H9 (cell line): ENCODE measurements at regions not wholly inside any gene's neighbourhood (a gene's known extent, or its start where the extent isn't known, plus 50 kb on each side); places are given as distances from the start of the nearest gene placed in this dataset.

Source experiments
- DNase-seq: peaks from one replicate; pipeline ENCODE4 v3.0.0-alpha.2; 2017
- H2AFZ ChIP-seq: one replicate; pipeline ENCODE4 v1.6.1; 2013; ENCODE audit warnings: mild to moderate bottlenecking, low read length, control low read depth, moderate library complexity
- H2AK5ac ChIP-seq: 2 replicates; pipeline ENCODE4 v1.6.1; 2013; ENCODE audit warnings: low read length, control low read depth, mixed read lengths; ENCODE audit not compliant: insufficient read length
- H2BK120ac ChIP-seq: one replicate; pipeline ENCODE4 v1.6.1; 2013; ENCODE audit warnings: low read depth, mild to moderate bottlenecking, low read length, control low read depth, inconsistent platforms; ENCODE audit not compliant: poor library complexity, severe bottlenecking
- H2BK12ac ChIP-seq: 2 replicates; pipeline ENCODE4 v1.6.1; 2013; ENCODE audit warnings: low read length, control low read depth, mixed read lengths, low read depth; ENCODE audit not compliant: insufficient read length
- H2BK15ac ChIP-seq: 2 replicates; pipeline ENCODE4 v1.6.1; 2013; ENCODE audit warnings: low read depth, low read length, control low read depth
- H2BK20ac ChIP-seq: one replicate; pipeline ENCODE4 v1.6.1; 2013; ENCODE audit warnings: low read depth, mild to moderate bottlenecking, low read length, control low read depth, inconsistent platforms; ENCODE audit not compliant: poor library complexity, severe bottlenecking
- H2BK5ac ChIP-seq: 2 replicates; pipeline ENCODE4 v1.6.1; 2013; ENCODE audit warnings: low read length, control low read depth, mixed read lengths; ENCODE audit not compliant: insufficient read length
- H3K14ac ChIP-seq: 2 replicates; pipeline ENCODE4 v1.6.1; 2013; ENCODE audit warnings: low read length, control low read depth; ENCODE audit not compliant: insufficient read depth
- H3K18ac ChIP-seq: 2 replicates; pipeline ENCODE4 v1.6.1; 2013; ENCODE audit warnings: low read depth, mild to moderate bottlenecking, mixed read lengths, low read length, control low read depth; ENCODE audit not compliant: insufficient read length
- H3K23ac ChIP-seq: 2 replicates; pipeline ENCODE4 v1.6.1; 2013; ENCODE audit warnings: low read length, control low read depth, mixed read lengths, low read depth; ENCODE audit not compliant: insufficient read length
- H3K23me2 ChIP-seq: 2 replicates; pipeline ENCODE4 v1.6.1; 2013; ENCODE audit warnings: low read depth, mild to moderate bottlenecking, mixed read lengths, low read length, control low read depth; ENCODE audit not compliant: insufficient read length, poor library complexity, severe bottlenecking
- H3K27ac ChIP-seq: 2 replicates; pipeline ENCODE4 v1.5.1; 2013; ENCODE audit warnings: low read length, control low read depth, mixed read lengths, low read depth; ENCODE audit not compliant: insufficient read length
- H3K27me3 ChIP-seq: 2 replicates; pipeline ENCODE4 v1.6.1; 2013; ENCODE audit warnings: low read length, control low read depth, inconsistent platforms; ENCODE audit not compliant: insufficient read depth
- H3K4ac ChIP-seq: 2 replicates; pipeline ENCODE4 v1.6.1; 2013; ENCODE audit warnings: low read depth, mild to moderate bottlenecking, control low read depth, inconsistent platforms, low read length, moderate library complexity
- H3K4me1 ChIP-seq: 2 replicates; pipeline ENCODE4 v1.6.1; 2013; ENCODE audit warnings: low read length, control low read depth, inconsistent platforms; ENCODE audit not compliant: insufficient read depth
- H3K4me2 ChIP-seq: 2 replicates; pipeline ENCODE4 v1.6.1; 2013; ENCODE audit warnings: low read length, control low read depth, mixed read lengths; ENCODE audit not compliant: insufficient read length, insufficient read depth
- H3K56ac ChIP-seq: 2 replicates; pipeline ENCODE4 v1.6.1; 2013; ENCODE audit warnings: low read depth, mild to moderate bottlenecking, mixed read lengths, low read length, control low read depth; ENCODE audit not compliant: insufficient read length
- H3K79me1 ChIP-seq: 2 replicates; pipeline ENCODE4 v1.6.1; 2013; ENCODE audit warnings: low read depth, mild to moderate bottlenecking, moderate library complexity, low read length, control low read depth, inconsistent platforms; ENCODE audit not compliant: insufficient read depth, poor library complexity, severe bottlenecking
- H3K79me2 ChIP-seq: 2 replicates; pipeline ENCODE4 v1.6.1; 2013; ENCODE audit warnings: low read length, control low read depth, inconsistent platforms; ENCODE audit not compliant: insufficient read depth
- H3K9ac ChIP-seq: 2 replicates; pipeline ENCODE4 v1.6.1; 2013; ENCODE audit warnings: low read length, control low read depth, mixed read lengths; ENCODE audit not compliant: insufficient read length; ENCODE audit errors: extremely low read depth
- H3K9me3 ChIP-seq: one replicate; pipeline ENCODE4 v1.6.1; 2013; ENCODE audit warnings: low read depth, low read length, inconsistent platforms; ENCODE audit not compliant: control insufficient read depth
- H3T11ph ChIP-seq: one replicate; pipeline ENCODE4 v1.6.1; 2013; ENCODE audit warnings: mild to moderate bottlenecking, low read length, control low read depth, inconsistent platforms
- H4K20me1 ChIP-seq: one replicate; pipeline ENCODE4 v1.6.1; 2013; ENCODE audit not compliant: control insufficient read depth, insufficient read length, insufficient read depth
- H4K5ac ChIP-seq: 2 replicates; pipeline ENCODE4 v1.6.1; 2013; ENCODE audit warnings: low read depth, mild to moderate bottlenecking, mixed read lengths, low read length, control low read depth; ENCODE audit not compliant: insufficient read length
- H4K8ac ChIP-seq: replicated peaks from 2 replicates; pipeline ENCODE4 v1.6.1; 2013; ENCODE audit warnings: low read length, control low read depth, mixed read lengths, low read depth; ENCODE audit not compliant: insufficient read length
- H4K91ac ChIP-seq: 2 replicates; pipeline ENCODE4 v1.6.1; 2013; ENCODE audit warnings: low read depth, mild to moderate bottlenecking, moderate library complexity, mixed read lengths, low read length, control low read depth; ENCODE audit not compliant: insufficient read length
- H3K27ac Mint-ChIP-seq, 3 experiments: 2 replicates in 2 of 3; 3 replicates in 1 of 3; pipeline ENCODE4 v1.8.0; 2020 to 2021; ENCODE audit warnings: mixed read lengths in 3 of 3, mild to moderate bottlenecking in 1 of 3, moderate library complexity in 1 of 3
- H3K27me3 Mint-ChIP-seq: 2 replicates; pipeline ENCODE4 v1.8.0; 2021; ENCODE audit warnings: low read depth, mild to moderate bottlenecking, moderate library complexity, mixed read lengths
- H3K36me3 Mint-ChIP-seq, 3 experiments: 2 replicates in 2 of 3; 3 replicates in 1 of 3; pipeline ENCODE4 v1.8.0; 2020 to 2021; ENCODE audit warnings: low read depth in 3 of 3, mixed read lengths in 3 of 3; ENCODE audit not compliant: insufficient read depth in 1 of 3
- H3K4me1 Mint-ChIP-seq, 2 experiments: 2 replicates each; pipeline ENCODE4 v1.8.0; 2020; ENCODE audit warnings: mixed read lengths in 2 of 2
- H3K4me3 Mint-ChIP-seq, 2 experiments: 2 replicates in 1 of 2; 3 replicates in 1 of 2; pipeline ENCODE4 v1.8.0; 2020 to 2021; ENCODE audit warnings: mild to moderate bottlenecking in 2 of 2, mixed read lengths in 2 of 2, moderate library complexity in 1 of 2
- H3K9me3 Mint-ChIP-seq, 2 experiments: 2 replicates in 1 of 2; 3 replicates in 1 of 2; pipeline ENCODE4 v1.8.0; 2020; ENCODE audit warnings: mild to moderate bottlenecking in 2 of 2, mixed read lengths in 2 of 2, moderate library complexity in 1 of 2
- WGBS: extraction: QIAGEN DNeasy Blood & Tissue Kit; methylation state at CpG from one replicate; pipeline ENCODE4 v1.1.7; 2013; ENCODE audit warnings: missing lambda C conversion rate, low lambda C conversion rate, mixed read lengths; ENCODE audit not compliant: insufficient read length; ENCODE audit errors: extremely low coverage; 5-methylcytosine and 5-hydroxymethylcytosine counted together
- TF ChIP-seq, protein P1 (sequence below): fragments of 200-600 bp; sonication (generic); conservative IDR thresholded peaks from 3 replicates; pipeline ENCODE4 v1.8.0; 2021; ENCODE audit warnings: antibody characterized with exemption, mild to moderate bottlenecking

DNA sequence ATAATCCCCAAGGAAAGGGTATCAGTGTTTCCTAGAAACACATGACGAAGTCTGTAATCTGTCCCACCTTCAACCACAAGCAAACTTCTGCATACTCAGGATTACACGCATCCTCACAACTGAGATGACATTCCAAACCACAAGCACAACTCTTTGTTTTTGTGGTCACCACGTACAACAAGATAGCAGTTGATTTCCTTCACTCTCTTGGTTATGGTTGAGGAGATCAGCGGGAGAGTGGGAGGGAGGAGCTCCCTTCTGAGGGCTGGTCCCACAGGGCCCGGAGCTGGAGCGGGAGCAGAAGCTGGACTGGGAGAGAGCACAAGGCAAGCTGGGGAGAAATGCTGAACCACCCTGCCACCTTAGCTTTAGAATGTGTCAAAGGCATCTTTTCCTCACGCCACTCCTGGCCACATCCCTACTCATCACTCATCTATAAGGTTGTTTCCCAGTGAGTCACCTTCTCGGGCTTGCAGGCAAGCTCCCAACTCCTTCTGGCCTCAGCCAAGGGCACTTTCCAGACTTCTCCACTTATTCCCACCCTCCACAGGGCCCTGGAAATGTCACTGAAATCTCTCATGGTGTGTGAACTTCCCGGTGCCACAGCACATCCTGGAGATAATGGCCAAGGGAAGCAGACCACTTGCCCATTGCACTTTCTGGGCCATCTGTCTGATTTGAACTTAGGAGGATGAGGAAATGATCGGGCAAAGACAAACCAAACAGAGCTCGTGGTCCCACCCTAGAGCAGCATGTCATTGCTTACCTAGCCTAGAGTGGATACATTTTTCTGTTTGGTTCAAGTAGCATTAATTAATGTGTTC lies 98.9 kb upstream of the LGALSL start:
- TF ChIP-seq, protein P1, sequence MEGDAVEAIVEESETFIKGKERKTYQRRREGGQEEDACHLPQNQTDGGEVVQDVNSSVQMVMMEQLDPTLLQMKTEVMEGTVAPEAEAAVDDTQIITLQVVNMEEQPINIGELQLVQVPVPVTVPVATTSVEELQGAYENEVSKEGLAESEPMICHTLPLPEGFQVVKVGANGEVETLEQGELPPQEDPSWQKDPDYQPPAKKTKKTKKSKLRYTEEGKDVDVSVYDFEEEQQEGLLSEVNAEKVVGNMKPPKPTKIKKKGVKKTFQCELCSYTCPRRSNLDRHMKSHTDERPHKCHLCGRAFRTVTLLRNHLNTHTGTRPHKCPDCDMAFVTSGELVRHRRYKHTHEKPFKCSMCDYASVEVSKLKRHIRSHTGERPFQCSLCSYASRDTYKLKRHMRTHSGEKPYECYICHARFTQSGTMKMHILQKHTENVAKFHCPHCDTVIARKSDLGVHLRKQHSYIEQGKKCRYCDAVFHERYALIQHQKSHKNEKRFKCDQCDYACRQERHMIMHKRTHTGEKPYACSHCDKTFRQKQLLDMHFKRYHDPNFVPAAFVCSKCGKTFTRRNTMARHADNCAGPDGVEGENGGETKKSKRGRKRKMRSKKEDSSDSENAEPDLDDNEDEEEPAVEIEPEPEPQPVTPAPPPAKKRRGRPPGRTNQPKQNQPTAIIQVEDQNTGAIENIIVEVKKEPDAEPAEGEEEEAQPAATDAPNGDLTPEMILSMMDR = no peak
- H2AK5ac ChIP-seq = no peak overlapping the region
- Mint-ChIP-seq H3K27me3 (peaks cover 14% of the 10 kb centered on the region), H3K27ac (no peak overlapping the region), H3K4me1 (peaks cover 8 to 12% of the 10 kb centered on the region in 2 experiments), H3K36me3 (no peaks in the 10 kb centered on the region), H3K4me3 (no peak overlapping the region), H3K9me3 (no peaks in the 10 kb centered on the region)
- H4K20me1 ChIP-seq = no peaks in the 10 kb centered on the region
- H3K27me3 ChIP-seq = no peaks in the 10 kb centered on the region
- no peak overlapping the region for H4K91ac ChIP-seq
- H4K8ac ChIP-seq = no peak overlapping the region
- no peaks in the 10 kb centered on the region for H3K79me1 ChIP-seq
- H3T11ph ChIP-seq = no peak overlapping the region
- H2BK15ac ChIP-seq = no peak overlapping the region
- no peak overlapping the region for H3K18ac ChIP-seq
- no peak overlapping the region for H3K56ac ChIP-seq
- H2AFZ ChIP-seq = no peak overlapping the region
- no peak overlapping the region for H2BK120ac ChIP-seq
- no peak overlapping the region for H4K5ac ChIP-seq
- H3K4me2 ChIP-seq = no peak overlapping the region
- H3K4me1 ChIP-seq = peaks cover 9% of the 10 kb centered on the region; the same call in 1 of the 2 replicates
- no peaks in the 10 kb centered on the region for H3K79me2 ChIP-seq
- no peaks in the 10 kb centered on the region for H3K9me3 ChIP-seq
- H2BK12ac ChIP-seq = no peak overlapping the region
- no peak overlapping the region for H3K27ac ChIP-seq
- no peaks in the 10 kb centered on the region for H3K23me2 ChIP-seq
- no peak for DNase-seq
- no CpG with 5 or more reads among the region's 11 CpGs for WGBS
- no peak overlapping the region for H3K23ac ChIP-seq
- no peak overlapping the region for H2BK20ac ChIP-seq
- no peak overlapping the region for H3K9ac ChIP-seq
- H3K14ac ChIP-seq = no peak overlapping the region
- H3K4ac ChIP-seq = no peak overlapping the region
- no peak overlapping the region for H2BK5ac ChIP-seq
